ENCODE measurements at regions not wholly inside any gene's neighbourhood (a gene's known extent, or its start where the extent isn't known, plus 50 kb on each side); places are given as distances from the start of the nearest gene placed in this dataset.

GRCh38 chr6:19454721-19455392 is 382.3 kb upstream of the ID4 start:
- DNase-seq (ENCODE audit: low read depth) = no peak

GRCh38 chr6:19463250-19463649 is 373.9 kb upstream of the ID4 start:
- DNase-seq (ENCODE audit: low read depth) = no peak

- no peak for DNase-seq (ENCODE audit: low read depth)
Observed at GRCh38 chr6:19463925-19464324, 373.2 kb upstream of the ID4 start.

GRCh38 chr6:19465256-19465655 is 371.9 kb upstream of the ID4 start:
- DNase-seq (ENCODE audit: low read depth) = no peak

- peak; percentile 83 for DNase-seq (ENCODE audit: low read depth)
Observed at GRCh38 chr6:19465760-19466159, 371.4 kb upstream of the ID4 start.

- no peak for DNase-seq (ENCODE audit: low read depth)
Observed at GRCh38 chr6:19470333-19470732, 366.8 kb upstream of the ID4 start.

GRCh38 chr6:19472153-19472552 is 365.0 kb upstream of the ID4 start:
- DNase-seq (ENCODE audit: low read depth) = peak; percentile 84

- peak; percentile 6 for DNase-seq (ENCODE audit: low read depth)
Observed at GRCh38 chr6:19472850-19473249, 364.3 kb upstream of the ID4 start.

GRCh38 chr6:19477563-19477962 is 359.6 kb upstream of the ID4 start:
- DNase-seq (ENCODE audit: low read depth) = no peak

GRCh38 chr6:19478273-19478672 is 358.9 kb upstream of the ID4 start:
- no peak for DNase-seq (ENCODE audit: low read depth)

- DNase-seq (ENCODE audit: low read depth) = peak; percentile 33
Observed at GRCh38 chr6:19478992-19479391, 358.2 kb upstream of the ID4 start.

GRCh38 chr6:19479551-19479950 is 357.6 kb upstream of the ID4 start:
- no peak for DNase-seq (ENCODE audit: low read depth)

- no peak for DNase-seq (ENCODE audit: low read depth)
Observed at GRCh38 chr6:19492636-19493405, 344.3 kb upstream of the ID4 start.

GRCh38 chr6:19501737-19502245 is 335.4 kb upstream of the ID4 start:
- DNase-seq (ENCODE audit: low read depth) = no peak

- DNase-seq (ENCODE audit: low read depth) = no peak
Observed at GRCh38 chr6:19502301-19502700, 334.9 kb upstream of the ID4 start.

GRCh38 chr6:19515939-19516338 is 321.2 kb upstream of the ID4 start:
- no peak for DNase-seq (ENCODE audit: low read depth)

GRCh38 chr6:19519941-19520340 is 317.2 kb upstream of the ID4 start:
- no peak for DNase-seq (ENCODE audit: low read depth)

- no peak for DNase-seq (ENCODE audit: low read depth)
Observed at GRCh38 chr6:19524366-19525186, 312.6 kb upstream of the ID4 start.

- DNase-seq (ENCODE audit: low read depth) = no peak
Observed at GRCh38 chr6:19525673-19526072, 311.5 kb upstream of the ID4 start.

- DNase-seq (ENCODE audit: low read depth) = no peak
Observed at GRCh38 chr6:19530188-19530587, 307.0 kb upstream of the ID4 start.

GRCh38 chr6:19535351-19535750 is 301.8 kb upstream of the ID4 start:
- DNase-seq (ENCODE audit: low read depth) = no peak

GRCh38 chr6:19536838-19537237 is 300.3 kb upstream of the ID4 start:
- DNase-seq (ENCODE audit: low read depth) = no peak

- no peak for DNase-seq (ENCODE audit: low read depth)
Observed at GRCh38 chr6:19538096-19538495, 299.1 kb upstream of the ID4 start.

Measured in EH (cell line).